ENCODE measurements at regions not wholly inside any gene's neighbourhood (a gene's known extent, or its start where the extent isn't known, plus 50 kb on each side); places are given as distances from the start of the nearest gene placed in this dataset.

DNA sequence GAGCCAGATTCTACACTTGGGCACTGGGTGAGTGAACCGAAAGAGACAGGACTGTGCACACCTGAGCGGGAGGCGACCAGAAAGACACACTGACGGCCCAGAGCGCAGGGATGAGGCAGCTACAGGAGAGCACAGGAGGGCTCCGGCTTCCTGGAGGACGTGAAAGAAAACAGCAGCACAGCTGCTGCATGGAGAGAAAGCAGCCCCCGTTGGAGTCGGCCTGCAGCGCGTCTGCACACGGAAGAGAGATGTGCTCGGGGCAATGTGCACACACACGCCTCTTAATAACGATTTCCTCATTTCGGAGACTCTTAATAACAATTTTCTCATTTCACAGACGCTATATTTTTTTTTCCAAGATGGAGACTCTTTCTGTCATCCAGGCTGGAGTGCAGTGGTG lies 160.4 kb downstream of the CTTN start:
- H3K79me2 ChIP-seq (ENCODE audit: insufficient read depth, low read length), result no peaks in the 10 kb centered on the region
- H2AFZ ChIP-seq (ENCODE audit: low read depth, low read length, poor library complexity, severe bottlenecking), result no peak overlapping the region
- H3K4me1 ChIP-seq (ENCODE audit: control insufficient read depth in 1 of 2, insufficient read depth in 2 of 2, low read length in 2 of 2), result peaks cover 14 to 29% of the 10 kb centered on the region in 2 experiments
- H3K27ac ChIP-seq (ENCODE audit: low read depth, low read length), result no peak overlapping the region
- H4K20me1 ChIP-seq (ENCODE audit: insufficient read depth), result no peaks in the 10 kb centered on the region
- no peak overlapping the region for H3K9ac ChIP-seq (ENCODE audit: low read length)
- H3K9me2 ChIP-seq (ENCODE audit: insufficient read depth), result no peaks in the 10 kb centered on the region
- H3K4me3 ChIP-seq (replicated peaks in 1 of 2; ENCODE audit: low read depth in 1 of 2, low read length in 2 of 2), result no peak overlapping the region
- intact Hi-C loops (cut with micrococcal nuclease), result loop anchor here (5.0 kb wide), 1 partner anchor 76 kb away; no protein-coding TSS in a partner anchor
- H3K9me3 ChIP-seq (ENCODE audit: control insufficient read depth in 1 of 2, insufficient read depth in 1 of 2, low read depth in 1 of 2, low read length in 2 of 2), result no peaks in the 10 kb centered on the region
- ChIA-PET RAD21 (ENCODE audit: low non-redundant PET in 1 of 2, low total read pairs in 2 of 2, uncharacterized antibody in 2 of 2, unreplicated experiment in 2 of 2) (no interaction called here), CTCF (interaction anchor here (1.4 kb wide), 1 partner anchor 10 kb away, joined by 4 read pairs; no protein-coding TSS in a partner anchor), POLR2A (no interaction called here)
- BruUV-seq (replicated peaks), result no TSS peak
- no peak for ATAC-seq
- H3K27me3 ChIP-seq (ENCODE audit: insufficient read depth, low read length), result no peaks in the 10 kb centered on the region
- no peak for DNase-seq (ENCODE audit: low read depth, low spot score)
- no peaks in the 10 kb centered on the region for H3K36me3 ChIP-seq (ENCODE audit: control insufficient read depth in 1 of 2, insufficient read depth in 2 of 2, low read length in 2 of 2)
- H3K4me2 ChIP-seq (ENCODE audit: low read length), result no peak overlapping the region
- TF ChIP-seq POLR2AphosphoS5 (IDR thresholded peaks at IDR 0.05; ENCODE audit: low read depth, low read length) (no peak), JUND (IDR thresholded peaks at IDR 0.05) (no peak), SP1 (IDR thresholded peaks at IDR 0.05; ENCODE audit: low read depth) (no peak), EZH2 (IDR thresholded peaks at IDR 0.05) (no peak), ATF3 (IDR thresholded peaks at IDR 0.05) (no peak), CBX3 (IDR thresholded peaks at IDR 0.05; ENCODE audit: low read depth) (no peak), RAD21 (IDR thresholded peaks at IDR 0.05; ENCODE audit: low read depth) (no peak), FOSL1 (IDR thresholded peaks at IDR 0.05; ENCODE audit: low read depth) (no peak), YY1 (IDR thresholded peaks at IDR 0.05; ENCODE audit: extremely low read depth, insufficient replicate concordance, low read depth, low read length) (no peak), SRF (IDR thresholded peaks at IDR 0.05; ENCODE audit: low read depth) (no peak), TCF7L2 (IDR thresholded peaks at IDR 0.05; ENCODE audit: borderline replicate concordance, extremely low read depth, insufficient read depth, insufficient read length) (no peak), EGR1 (IDR thresholded peaks at IDR 0.05; ENCODE audit: low read depth) (no peak), ELF1 (IDR thresholded peaks at IDR 0.05; ENCODE audit: borderline replicate concordance, low read depth) (no peak), POLR2A (IDR thresholded peaks at IDR 0.05; ENCODE audit: borderline replicate concordance, extremely low read depth, insufficient read depth, insufficient read length) (no peak), CEBPB (IDR thresholded peaks at IDR 0.05; ENCODE audit: low read depth) (no peak), ZFX (IDR thresholded peaks at IDR 0.05) (no peak), SIN3A (IDR thresholded peaks at IDR 0.05; ENCODE audit: low read depth) (no peak)
- TF ChIP-seq, protein P1, sequence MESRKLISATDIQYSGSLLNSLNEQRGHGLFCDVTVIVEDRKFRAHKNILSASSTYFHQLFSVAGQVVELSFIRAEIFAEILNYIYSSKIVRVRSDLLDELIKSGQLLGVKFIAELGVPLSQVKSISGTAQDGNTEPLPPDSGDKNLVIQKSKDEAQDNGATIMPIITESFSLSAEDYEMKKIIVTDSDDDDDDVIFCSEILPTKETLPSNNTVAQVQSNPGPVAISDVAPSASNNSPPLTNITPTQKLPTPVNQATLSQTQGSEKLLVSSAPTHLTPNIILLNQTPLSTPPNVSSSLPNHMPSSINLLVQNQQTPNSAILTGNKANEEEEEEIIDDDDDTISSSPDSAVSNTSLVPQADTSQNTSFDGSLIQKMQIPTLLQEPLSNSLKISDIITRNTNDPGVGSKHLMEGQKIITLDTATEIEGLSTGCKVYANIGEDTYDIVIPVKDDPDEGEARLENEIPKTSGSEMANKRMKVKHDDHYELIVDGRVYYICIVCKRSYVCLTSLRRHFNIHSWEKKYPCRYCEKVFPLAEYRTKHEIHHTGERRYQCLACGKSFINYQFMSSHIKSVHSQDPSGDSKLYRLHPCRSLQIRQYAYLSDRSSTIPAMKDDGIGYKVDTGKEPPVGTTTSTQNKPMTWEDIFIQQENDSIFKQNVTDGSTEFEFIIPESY (IDR thresholded peaks at IDR 0.05; ENCODE audit: extremely low read depth, insufficient replicate concordance, low read length), result no peak
- TF ChIP-seq, protein P2, sequence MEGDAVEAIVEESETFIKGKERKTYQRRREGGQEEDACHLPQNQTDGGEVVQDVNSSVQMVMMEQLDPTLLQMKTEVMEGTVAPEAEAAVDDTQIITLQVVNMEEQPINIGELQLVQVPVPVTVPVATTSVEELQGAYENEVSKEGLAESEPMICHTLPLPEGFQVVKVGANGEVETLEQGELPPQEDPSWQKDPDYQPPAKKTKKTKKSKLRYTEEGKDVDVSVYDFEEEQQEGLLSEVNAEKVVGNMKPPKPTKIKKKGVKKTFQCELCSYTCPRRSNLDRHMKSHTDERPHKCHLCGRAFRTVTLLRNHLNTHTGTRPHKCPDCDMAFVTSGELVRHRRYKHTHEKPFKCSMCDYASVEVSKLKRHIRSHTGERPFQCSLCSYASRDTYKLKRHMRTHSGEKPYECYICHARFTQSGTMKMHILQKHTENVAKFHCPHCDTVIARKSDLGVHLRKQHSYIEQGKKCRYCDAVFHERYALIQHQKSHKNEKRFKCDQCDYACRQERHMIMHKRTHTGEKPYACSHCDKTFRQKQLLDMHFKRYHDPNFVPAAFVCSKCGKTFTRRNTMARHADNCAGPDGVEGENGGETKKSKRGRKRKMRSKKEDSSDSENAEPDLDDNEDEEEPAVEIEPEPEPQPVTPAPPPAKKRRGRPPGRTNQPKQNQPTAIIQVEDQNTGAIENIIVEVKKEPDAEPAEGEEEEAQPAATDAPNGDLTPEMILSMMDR (IDR thresholded peaks at IDR 0.05 in 2 of 3, conservative IDR thresholded peaks at IDR 0.05 in 1 of 3; ENCODE audit: borderline replicate concordance in 1 of 3, insufficient read depth in 1 of 3, low read depth in 2 of 3, low read length in 2 of 3), result no peak
